ACC112 (cell line): ENCODE measurements at regions not wholly inside any gene's neighbourhood (a gene's known extent, or its start where the extent isn't known, plus 50 kb on each side); places are given as distances from the start of the nearest gene placed in this dataset.

Experiments used
- H2AFZ ChIP-seq: fragments of 200-600 bp; sonication (generic); one replicate; pipeline ENCODE4 v1.6.0; 2017; ENCODE audit warnings: antibody characterized with exemption, low read length; ENCODE audit not compliant: unreplicated experiment
- H3K27ac ChIP-seq: fragments of 200-600 bp; sonication (generic); 2 replicates; pipeline ENCODE4 v1.5.1; 2014; ENCODE audit warnings: low read depth, mild to moderate bottlenecking, antibody characterized with exemption, low read length, moderate library complexity
- H3K27me3 ChIP-seq: fragments of 200-600 bp; sonication (generic); 2 replicates; pipeline ENCODE4 v1.6.1; 2014; ENCODE audit warnings: mild to moderate bottlenecking, antibody characterized with exemption, low read length, moderate library complexity, mixed read lengths; ENCODE audit not compliant: insufficient read depth
- H3K36me3 ChIP-seq: fragments of 200-600 bp; sonication (generic); 2 replicates; pipeline ENCODE4 v1.6.1; 2016; ENCODE audit warnings: mild to moderate bottlenecking, antibody characterized with exemption, low read length, moderate library complexity, mixed read lengths; ENCODE audit not compliant: insufficient read depth
- H3K4me1 ChIP-seq: fragments of 200-600 bp; sonication (generic); one replicate; pipeline ENCODE4 v1.6.1; 2016; ENCODE audit warnings: low read length, mixed read lengths; ENCODE audit not compliant: insufficient read depth, unreplicated experiment, control insufficient read depth
- H3K4me3 ChIP-seq: fragments of 200-600 bp; sonication (generic); 2 replicates; pipeline ENCODE4 v1.5.1; 2014; ENCODE audit warnings: mild to moderate bottlenecking, low read depth, low read length
- H3K79me2 ChIP-seq: fragments of 200-600 bp; sonication (generic); one replicate; pipeline ENCODE4 v1.6.0; 2016; ENCODE audit warnings: low read length; ENCODE audit not compliant: control insufficient read depth, unreplicated experiment, insufficient read depth

- Histone ChIP-seq H3K36me3 (no peaks in the 10 kb centered on the region), H2AFZ (no peak overlapping the region), H3K79me2 (no peaks in the 10 kb centered on the region), H3K4me1 (no peaks in the 10 kb centered on the region), H3K27ac (no peak overlapping the region), H3K4me3 (no peak overlapping the region), H3K27me3 (peaks cover 15% of the 10 kb centered on the region)
Observed at GRCh38 chr4:24453951-24454350, 130.4 kb downstream of the DHX15 start.

- Histone ChIP-seq H3K4me3 (no peak overlapping the region), H3K27ac (no peak overlapping the region), H3K4me1 (no peaks in the 10 kb centered on the region), H2AFZ (no peak overlapping the region), H3K36me3 (no peaks in the 10 kb centered on the region), H3K79me2 (no peaks in the 10 kb centered on the region), H3K27me3 (peaks cover 32% of the 10 kb centered on the region)
Observed at GRCh38 chr4:24451870-24452269, 132.5 kb downstream of the DHX15 start.

- H2AFZ ChIP-seq, result no peak overlapping the region
- no peaks in the 10 kb centered on the region for H3K4me1 ChIP-seq
- no peak overlapping the region for H3K27ac ChIP-seq
- no peaks in the 10 kb centered on the region for H3K36me3 ChIP-seq
- no peak overlapping the region for H3K4me3 ChIP-seq
- H3K79me2 ChIP-seq, result no peaks in the 10 kb centered on the region
- H3K27me3 ChIP-seq, result peaks cover 32% of the 10 kb centered on the region
Observed at GRCh38 chr4:24443200-24443599, 141.2 kb downstream of the DHX15 start.

- no peak overlapping the region for H2AFZ ChIP-seq
- H3K79me2 ChIP-seq, result no peaks in the 10 kb centered on the region
- no peaks in the 10 kb centered on the region for H3K36me3 ChIP-seq
- H3K4me3 ChIP-seq, result no peak overlapping the region
- H3K27ac ChIP-seq, result no peak overlapping the region
- H3K4me1 ChIP-seq, result no peaks in the 10 kb centered on the region
- peaks cover 25% of the 10 kb centered on the region for H3K27me3 ChIP-seq
Observed at GRCh38 chr4:24440765-24441164, 143.6 kb downstream of the DHX15 start.

- Histone ChIP-seq H3K36me3 (no peaks in the 10 kb centered on the region), H3K79me2 (no peaks in the 10 kb centered on the region), H3K27me3 (peaks cover 51% of the 10 kb centered on the region), H3K27ac (no peak overlapping the region), H3K4me1 (no peaks in the 10 kb centered on the region), H2AFZ (no peak overlapping the region), H3K4me3 (no peak overlapping the region)
Observed at GRCh38 chr4:24434241-24434640, 150.1 kb downstream of the DHX15 start.

- Histone ChIP-seq H3K27me3 (peaks cover 51% of the 10 kb centered on the region), H3K4me3 (no peak overlapping the region), H3K4me1 (no peaks in the 10 kb centered on the region), H3K36me3 (no peaks in the 10 kb centered on the region), H3K79me2 (no peaks in the 10 kb centered on the region), H2AFZ (no peak overlapping the region), H3K27ac (no peak overlapping the region)
Observed at GRCh38 chr4:24433515-24434214, 150.7 kb downstream of the DHX15 start.

GRCh38 chr4:24428850-24429249 is 155.5 kb downstream of the DHX15 start:
- Histone ChIP-seq H3K27me3 (peaks cover 28% of the 10 kb centered on the region), H2AFZ (no peak overlapping the region), H3K4me1 (no peaks in the 10 kb centered on the region), H3K4me3 (no peak overlapping the region), H3K36me3 (no peaks in the 10 kb centered on the region), H3K27ac (no peak overlapping the region), H3K79me2 (no peaks in the 10 kb centered on the region)

GRCh38 chr4:24426557-24426956 is 157.8 kb downstream of the DHX15 start:
- Histone ChIP-seq H3K36me3 (no peaks in the 10 kb centered on the region), H3K27me3 (peaks cover 5% of the 10 kb centered on the region), H3K79me2 (no peaks in the 10 kb centered on the region), H3K4me1 (no peaks in the 10 kb centered on the region), H3K27ac (no peak overlapping the region), H3K4me3 (no peak overlapping the region), H2AFZ (no peak overlapping the region)

- H3K4me3 ChIP-seq, result no peak overlapping the region
- no peaks in the 10 kb centered on the region for H3K4me1 ChIP-seq
- H2AFZ ChIP-seq, result no peak overlapping the region
- H3K36me3 ChIP-seq, result no peaks in the 10 kb centered on the region
- H3K27ac ChIP-seq, result no peak overlapping the region
- H3K79me2 ChIP-seq, result no peaks in the 10 kb centered on the region
- no peaks in the 10 kb centered on the region for H3K27me3 ChIP-seq
Observed at GRCh38 chr4:24425863-24426262, 158.5 kb downstream of the DHX15 start.

GRCh38 chr4:24423670-24424069 is 160.7 kb downstream of the DHX15 start:
- Histone ChIP-seq H3K27me3 (no peaks in the 10 kb centered on the region), H3K4me3 (no peak overlapping the region), H3K79me2 (no peaks in the 10 kb centered on the region), H2AFZ (no peak overlapping the region), H3K36me3 (no peaks in the 10 kb centered on the region), H3K27ac (no peak overlapping the region), H3K4me1 (peaks cover 7% of the 10 kb centered on the region)

GRCh38 chr4:24422644-24423043 is 161.7 kb downstream of the DHX15 start:
- Histone ChIP-seq H2AFZ (no peak overlapping the region), H3K4me1 (peaks cover 7% of the 10 kb centered on the region), H3K27me3 (no peaks in the 10 kb centered on the region), H3K36me3 (no peaks in the 10 kb centered on the region), H3K27ac (no peak overlapping the region), H3K4me3 (no peak overlapping the region), H3K79me2 (no peaks in the 10 kb centered on the region)
